HCT116 (cell line): ENCODE measurements at regions not wholly inside any gene's neighbourhood (a gene's known extent, or its start where the extent isn't known, plus 50 kb on each side); places are given as distances from the start of the nearest gene placed in this dataset.

Source experiments
- ATAC-seq: fragments of 200-7000 bp; cut with Tn5 transposase; 2 replicates; pipeline ENCODE4 v1.9.1; 2020; ENCODE audit warnings: mild to moderate bottlenecking, moderate library complexity
- BruUV-seq: library from RNA; stranded (reverse); fragments of 400-500 nt; replicated peaks from 2 replicates; lab custom pipeline; 2021; lab: Mats Ljungman, UMichigan
- CTCF ChIA-PET: fragments of 300-600 bp; sonication (Branson Sonifier 250); formaldehyde crosslinking; loops from one replicate; lab custom pipeline; 2021; ENCODE audit warnings: antibody characterized with exemption; lab: Charles Lee
- POLR2A ChIA-PET: fragments of 300-600, 350-600 bp; sonication (Branson Sonifier 250); formaldehyde crosslinking; loops from one replicate; lab custom pipeline; 2021; ENCODE audit warnings: antibody characterized with exemption; lab: Charles Lee
- RAD21 ChIA-PET, 2 experiments: fragments of 300-600 bp; sonication (Branson Sonifier 250); formaldehyde crosslinking; loops; one replicate each; lab custom pipeline; 2023; ENCODE audit warnings: low total read pairs in 2 of 2; ENCODE audit not compliant: uncharacterized antibody in 2 of 2, unreplicated experiment in 2 of 2, low non-redundant PET in 1 of 2; lab: Charles Lee
- DNase-seq: peaks from one replicate; pipeline ENCODE4 v3.0.0-alpha.2; 2010; ENCODE audit warnings: low read depth, low spot score
- H2AFZ ChIP-seq: fragments of 200-600 bp; shearing (Covaris generic), sonication (generic); 2 replicates; pipeline ENCODE4 v1.6.1; 2017; ENCODE audit warnings: low read depth, mixed run types, mixed read lengths, antibody characterized with exemption, low read length; ENCODE audit not compliant: poor library complexity, severe bottlenecking
- H3K27ac ChIP-seq: 2 replicates; pipeline ENCODE4 v1.5.1; 2012; ENCODE audit warnings: low read depth, low read length
- H3K27me3 ChIP-seq: fragments of 200-600 bp; sonication (generic); 2 replicates; pipeline ENCODE4 v1.6.1; 2016; ENCODE audit warnings: mixed run types, low read length, mixed read lengths; ENCODE audit not compliant: insufficient read depth
- H3K36me3 ChIP-seq, 2 experiments: fragments of 200-500 bp in 1 of 2; fragments of 200-600 bp in 1 of 2; sonication (Bioruptor generic) in 1 of 2; sonication (generic) in 1 of 2; 2 replicates each; pipeline versions ENCODE4 v1.5.1 to v1.6.1; 2014 to 2016; ENCODE audit warnings: low read length in 2 of 2, inconsistent platforms in 1 of 2, mixed read lengths in 1 of 2, mixed run types in 1 of 2; ENCODE audit not compliant: insufficient read depth in 2 of 2, control insufficient read depth in 1 of 2
- H3K4me1 ChIP-seq, 2 experiments: fragments of 200-600 bp in 1 of 2; sonication (generic) in 1 of 2; 2 replicates each; pipeline versions ENCODE4 v1.5.1 to v1.6.1; 2012 to 2017; ENCODE audit warnings: low read length in 2 of 2, inconsistent platforms in 1 of 2, mild to moderate bottlenecking in 1 of 2, mixed read lengths in 1 of 2, mixed run types in 1 of 2, moderate library complexity in 1 of 2; ENCODE audit not compliant: insufficient read depth in 2 of 2, control insufficient read depth in 1 of 2
- H3K4me2 ChIP-seq: fragments of 200-600 bp; sonication (generic); 2 replicates; pipeline ENCODE4 v1.6.1; 2017; ENCODE audit warnings: mixed run types, low read length, mixed read lengths
- H3K4me3 ChIP-seq, 2 experiments: fragments of 200-600 bp in 1 of 2; sonication (generic) in 1 of 2; replicated peaks in 1 of 2; 2 replicates each; pipeline ENCODE4 v1.5.1; 2011 to 2016; ENCODE audit warnings: low read length in 2 of 2, control low read depth in 1 of 2, low read depth in 1 of 2, mild to moderate bottlenecking in 1 of 2, mixed read lengths in 1 of 2, mixed run types in 1 of 2
- H3K79me2 ChIP-seq: fragments of 200-600 bp; sonication (generic); 2 replicates; pipeline ENCODE4 v1.6.1; 2017; ENCODE audit warnings: mild to moderate bottlenecking, mixed run types, low read length, moderate library complexity, mixed read lengths; ENCODE audit not compliant: insufficient read depth
- H3K9ac ChIP-seq: fragments of 200-600 bp; sonication (generic); 2 replicates; pipeline ENCODE4 v1.6.1; 2016; ENCODE audit warnings: low read length, mixed read lengths
- H3K9me2 ChIP-seq: fragments of 200-600 bp; sonication (generic), shearing (Covaris generic); 2 replicates; pipeline ENCODE4 v1.6.1; 2017; ENCODE audit warnings: mixed run types, mild to moderate bottlenecking, moderate library complexity; ENCODE audit not compliant: insufficient read depth
- H3K9me3 ChIP-seq, 2 experiments: fragments of 200-500 bp in 1 of 2; fragments of 200-600 bp in 1 of 2; sonication (Bioruptor generic) in 1 of 2; sonication (generic) in 1 of 2; 2 replicates each; pipeline ENCODE4 v1.6.1; 2014 to 2017; ENCODE audit warnings: low read length in 2 of 2, mixed read lengths in 2 of 2, inconsistent platforms in 1 of 2, low read depth in 1 of 2, mild to moderate bottlenecking in 1 of 2, mixed run types in 1 of 2, moderate library complexity in 1 of 2; ENCODE audit not compliant: control insufficient read depth in 1 of 2, insufficient read depth in 1 of 2
- H4K20me1 ChIP-seq: fragments of 200-600 bp; sonication (generic), shearing (Covaris generic); 2 replicates; pipeline ENCODE4 v1.6.1; 2017; ENCODE audit warnings: mixed run types, mild to moderate bottlenecking, moderate library complexity; ENCODE audit not compliant: insufficient read depth
- CBX3 ChIP-seq: IDR thresholded peaks from 2 replicates; pipeline ENCODE4 v1.6.1; 2012; ENCODE audit warnings: low read depth
- CEBPB ChIP-seq: IDR thresholded peaks from 2 replicates; pipeline ENCODE4 v1.6.1; 2012; ENCODE audit warnings: low read depth
- EGR1 ChIP-seq: IDR thresholded peaks from 2 replicates; pipeline ENCODE4 v1.6.1; 2012; ENCODE audit warnings: low read depth
- ELF1 ChIP-seq: IDR thresholded peaks from 2 replicates; pipeline ENCODE4 v1.6.1; 2012; ENCODE audit warnings: low read depth, borderline replicate concordance
- EZH2 ChIP-seq: fragments of 200-600 bp; sonication (generic); IDR thresholded peaks from 2 replicates; pipeline ENCODE4 v1.6.1; 2017; ENCODE audit warnings: antibody characterized with exemption, mixed run types
- EZH2phosphoT487 ChIP-seq: fragments of 200-600 bp; IDR thresholded peaks from 2 replicates; pipeline ENCODE4 v1.6.1; 2018; ENCODE audit warnings: antibody characterized with exemption, borderline replicate concordance
- JUND ChIP-seq: IDR thresholded peaks from 2 replicates; pipeline ENCODE4 v1.6.1; 2012
- MAX ChIP-seq: IDR thresholded peaks from 2 replicates; pipeline ENCODE4 v1.6.1; 2012
- POLR2A ChIP-seq: IDR thresholded peaks from 2 replicates; pipeline ENCODE4 v1.7.0; 2011; ENCODE audit warnings: borderline replicate concordance; ENCODE audit not compliant: insufficient read depth, insufficient read length; ENCODE audit errors: extremely low read depth
- POLR2AphosphoS5 ChIP-seq: IDR thresholded peaks from 2 replicates; pipeline ENCODE4 v1.6.1; 2011; ENCODE audit warnings: mild to moderate bottlenecking, low read depth, low read length, moderate library complexity
- RAD21 ChIP-seq: IDR thresholded peaks from 2 replicates; pipeline ENCODE4 v1.6.1; 2012; ENCODE audit warnings: low read depth, mild to moderate bottlenecking
- SIN3A ChIP-seq: IDR thresholded peaks from 2 replicates; pipeline ENCODE4 v1.6.1; 2012; ENCODE audit warnings: low read depth
- SP1 ChIP-seq: IDR thresholded peaks from 2 replicates; pipeline ENCODE4 v1.6.1; 2012; ENCODE audit warnings: low read depth
- SRF ChIP-seq: IDR thresholded peaks from 2 replicates; pipeline ENCODE4 v1.6.1; 2012; ENCODE audit warnings: low read depth
- TCF7L2 ChIP-seq: IDR thresholded peaks from 2 replicates; pipeline ENCODE4 v1.7.0; 2011; ENCODE audit warnings: borderline replicate concordance, inconsistent platforms; ENCODE audit not compliant: insufficient read depth, insufficient read length; ENCODE audit errors: extremely low read depth
- YY1 ChIP-seq: IDR thresholded peaks from 2 replicates; pipeline ENCODE4 v1.6.1; 2011; ENCODE audit warnings: low read length, low read depth, moderate library complexity, mild to moderate bottlenecking; ENCODE audit not compliant: insufficient replicate concordance; ENCODE audit errors: extremely low read depth
- ZFX ChIP-seq: fragments of 450-650 bp; IDR thresholded peaks from 2 replicates; pipeline ENCODE4 v1.6.1; 2017
- ZNF274 ChIP-seq: fragments of 200-500 bp; sonication (Bioruptor generic); IDR thresholded peaks from 2 replicates; pipeline ENCODE4 v1.6.1; 2014; ENCODE audit warnings: mild to moderate bottlenecking, low read depth, low read length, inconsistent platforms
- intact Hi-C: fragments of 100-400 bp; cut with micrococcal nuclease; formaldehyde crosslinking; loops from 2 replicates; pipeline ENCODE4 v1.10.0; 2022
- TF ChIP-seq, protein P1 (sequence below): IDR thresholded peaks from 2 replicates; pipeline ENCODE4 v1.6.1; 2011; ENCODE audit warnings: mild to moderate bottlenecking, low read length, moderate library complexity; ENCODE audit not compliant: insufficient replicate concordance; ENCODE audit errors: extremely low read depth
- TF ChIP-seq, protein P2 (sequence below): IDR thresholded peaks from 2 replicates; pipeline ENCODE4 v1.6.1; 2012; ENCODE audit warnings: low read depth

DNA sequence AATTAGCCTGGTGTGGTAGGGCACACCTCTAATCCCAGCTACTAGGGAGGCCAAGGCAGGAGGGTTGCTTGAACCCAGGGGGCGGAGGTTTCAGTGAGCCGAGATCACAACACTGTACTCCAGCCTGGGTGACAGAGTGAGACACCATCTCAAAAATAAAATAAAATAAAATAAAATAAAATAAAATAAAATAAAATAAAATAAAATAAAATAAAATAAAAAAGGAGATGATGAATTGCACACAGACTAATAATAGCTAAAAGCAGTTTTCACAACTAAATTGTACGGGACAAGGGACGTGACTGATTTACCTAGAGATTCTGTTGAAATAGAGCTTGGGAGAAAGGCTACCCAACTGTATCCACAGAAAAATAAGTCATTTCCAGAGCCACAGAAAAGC is 1471.3 kb downstream of the CDH11 start:
- H3K4me1 ChIP-seq: no peaks in the 10 kb centered on the region
- intact Hi-C loops: no loop called here
- DNase-seq (no peak), ATAC-seq (no peak)
- no peaks in the 10 kb centered on the region for H4K20me1 ChIP-seq
- RAD21 ChIA-PET: no interaction called here
- H3K9me3 ChIP-seq: peaks cover 0 to 5% of the 10 kb centered on the region in 2 experiments; a peak in 2 of 4 replicates
- H3K27ac ChIP-seq: no peak overlapping the region
- H2AFZ ChIP-seq: no peak overlapping the region
- H3K9me2 ChIP-seq: no peaks in the 10 kb centered on the region
- no peaks in the 10 kb centered on the region for H3K36me3 ChIP-seq
- no peak for TF ChIP-seq EGR1
- no peak for TF ChIP-seq POLR2AphosphoS5
- TF ChIP-seq ZNF274: no peak
- no peak for TF ChIP-seq SRF
- TF ChIP-seq, protein P1, sequence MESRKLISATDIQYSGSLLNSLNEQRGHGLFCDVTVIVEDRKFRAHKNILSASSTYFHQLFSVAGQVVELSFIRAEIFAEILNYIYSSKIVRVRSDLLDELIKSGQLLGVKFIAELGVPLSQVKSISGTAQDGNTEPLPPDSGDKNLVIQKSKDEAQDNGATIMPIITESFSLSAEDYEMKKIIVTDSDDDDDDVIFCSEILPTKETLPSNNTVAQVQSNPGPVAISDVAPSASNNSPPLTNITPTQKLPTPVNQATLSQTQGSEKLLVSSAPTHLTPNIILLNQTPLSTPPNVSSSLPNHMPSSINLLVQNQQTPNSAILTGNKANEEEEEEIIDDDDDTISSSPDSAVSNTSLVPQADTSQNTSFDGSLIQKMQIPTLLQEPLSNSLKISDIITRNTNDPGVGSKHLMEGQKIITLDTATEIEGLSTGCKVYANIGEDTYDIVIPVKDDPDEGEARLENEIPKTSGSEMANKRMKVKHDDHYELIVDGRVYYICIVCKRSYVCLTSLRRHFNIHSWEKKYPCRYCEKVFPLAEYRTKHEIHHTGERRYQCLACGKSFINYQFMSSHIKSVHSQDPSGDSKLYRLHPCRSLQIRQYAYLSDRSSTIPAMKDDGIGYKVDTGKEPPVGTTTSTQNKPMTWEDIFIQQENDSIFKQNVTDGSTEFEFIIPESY: no peak
- TF ChIP-seq, protein P2, sequence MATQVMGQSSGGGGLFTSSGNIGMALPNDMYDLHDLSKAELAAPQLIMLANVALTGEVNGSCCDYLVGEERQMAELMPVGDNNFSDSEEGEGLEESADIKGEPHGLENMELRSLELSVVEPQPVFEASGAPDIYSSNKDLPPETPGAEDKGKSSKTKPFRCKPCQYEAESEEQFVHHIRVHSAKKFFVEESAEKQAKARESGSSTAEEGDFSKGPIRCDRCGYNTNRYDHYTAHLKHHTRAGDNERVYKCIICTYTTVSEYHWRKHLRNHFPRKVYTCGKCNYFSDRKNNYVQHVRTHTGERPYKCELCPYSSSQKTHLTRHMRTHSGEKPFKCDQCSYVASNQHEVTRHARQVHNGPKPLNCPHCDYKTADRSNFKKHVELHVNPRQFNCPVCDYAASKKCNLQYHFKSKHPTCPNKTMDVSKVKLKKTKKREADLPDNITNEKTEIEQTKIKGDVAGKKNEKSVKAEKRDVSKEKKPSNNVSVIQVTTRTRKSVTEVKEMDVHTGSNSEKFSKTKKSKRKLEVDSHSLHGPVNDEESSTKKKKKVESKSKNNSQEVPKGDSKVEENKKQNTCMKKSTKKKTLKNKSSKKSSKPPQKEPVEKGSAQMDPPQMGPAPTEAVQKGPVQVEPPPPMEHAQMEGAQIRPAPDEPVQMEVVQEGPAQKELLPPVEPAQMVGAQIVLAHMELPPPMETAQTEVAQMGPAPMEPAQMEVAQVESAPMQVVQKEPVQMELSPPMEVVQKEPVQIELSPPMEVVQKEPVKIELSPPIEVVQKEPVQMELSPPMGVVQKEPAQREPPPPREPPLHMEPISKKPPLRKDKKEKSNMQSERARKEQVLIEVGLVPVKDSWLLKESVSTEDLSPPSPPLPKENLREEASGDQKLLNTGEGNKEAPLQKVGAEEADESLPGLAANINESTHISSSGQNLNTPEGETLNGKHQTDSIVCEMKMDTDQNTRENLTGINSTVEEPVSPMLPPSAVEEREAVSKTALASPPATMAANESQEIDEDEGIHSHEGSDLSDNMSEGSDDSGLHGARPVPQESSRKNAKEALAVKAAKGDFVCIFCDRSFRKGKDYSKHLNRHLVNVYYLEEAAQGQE: no peak
- TF ChIP-seq SIN3A: no peak
- no peak for TF ChIP-seq TCF7L2
- no peak for TF ChIP-seq JUND
- no peak for TF ChIP-seq ELF1
- no peak for TF ChIP-seq CEBPB
- no peak for TF ChIP-seq YY1
- TF ChIP-seq SP1: no peak
- TF ChIP-seq ZFX: no peak
- no peak for TF ChIP-seq MAX
- no peak for TF ChIP-seq CBX3
- TF ChIP-seq EZH2phosphoT487: no peak
- TF ChIP-seq POLR2A: no peak
- TF ChIP-seq EZH2: no peak
- TF ChIP-seq RAD21: no peak
- no peak overlapping the region for H3K4me2 ChIP-seq
- no peak overlapping the region for H3K9ac ChIP-seq
- CTCF ChIA-PET: no interaction called here
- no TSS peak for BruUV-seq
- POLR2A ChIA-PET: no interaction called here
- no peaks in the 10 kb centered on the region for H3K79me2 ChIP-seq
- H3K27me3 ChIP-seq: no peaks in the 10 kb centered on the region
- no peak overlapping the region for H3K4me3 ChIP-seq
